ENCODE measurements at regions not wholly inside any gene's neighbourhood (a gene's known extent, or its start where the extent isn't known, plus 50 kb on each side); places are given as distances from the start of the nearest gene placed in this dataset.

GRCh38 chr1:4963251-4963650, 308.8 kb downstream of the AJAP1 start:
- no peaks in the 10 kb centered on the region for H4K20me1 ChIP-seq (ENCODE audit: insufficient read depth, low read length)
- no peak overlapping the region for H2AFZ ChIP-seq (ENCODE audit: low read length)
- H3K4me3 ChIP-seq (ENCODE audit: insufficient read depth, low read length), result no peak overlapping the region
- H3K36me3 ChIP-seq (ENCODE audit: insufficient read depth, low read length), result no peaks in the 10 kb centered on the region
- DNase-seq (ENCODE audit: insufficient read length, low spot score, missing footprints), result no peak
- no peaks in the 10 kb centered on the region for H3K27me3 ChIP-seq (ENCODE audit: insufficient read depth, low read length)
- H3K27ac ChIP-seq (ENCODE audit: low read depth, low read length), result no peak overlapping the region
- no peak overlapping the region for H3K4me2 ChIP-seq (ENCODE audit: insufficient read depth, low read length)
- no peak for TF ChIP-seq CTCF (IDR thresholded peaks at IDR 0.05; ENCODE audit: extremely low read depth, low read depth, low read length)
- H3K9me3 ChIP-seq (ENCODE audit: low read depth, low read length), result no peaks in the 10 kb centered on the region
- no peaks in the 10 kb centered on the region for H3K79me2 ChIP-seq (ENCODE audit: insufficient read depth, low read length)
- H3K4me1 ChIP-seq (ENCODE audit: insufficient read depth, low read length), result no peaks in the 10 kb centered on the region

- no peak for DNase-seq (ENCODE audit: insufficient read length, low spot score, missing footprints)
These were observed 308.4 kb downstream of the AJAP1 start for GRCh38 chr1:4962836-4963235.

GRCh38 chr1:4961935-4962645, 307.7 kb downstream of the AJAP1 start:
- Histone ChIP-seq H3K4me2 (ENCODE audit: insufficient read depth, low read length) (no peak overlapping the region), H3K27ac (ENCODE audit: low read depth, low read length) (no peak overlapping the region), H2AFZ (ENCODE audit: low read length) (no peak overlapping the region), H3K4me3 (ENCODE audit: insufficient read depth, low read length) (no peak overlapping the region), H4K20me1 (ENCODE audit: insufficient read depth, low read length) (no peaks in the 10 kb centered on the region), H3K79me2 (ENCODE audit: insufficient read depth, low read length) (no peaks in the 10 kb centered on the region), H3K36me3 (ENCODE audit: insufficient read depth, low read length) (no peaks in the 10 kb centered on the region), H3K27me3 (ENCODE audit: insufficient read depth, low read length) (no peaks in the 10 kb centered on the region), H3K9me3 (ENCODE audit: low read depth, low read length) (no peaks in the 10 kb centered on the region), H3K4me1 (ENCODE audit: insufficient read depth, low read length) (no peaks in the 10 kb centered on the region)
- no peak for DNase-seq (ENCODE audit: insufficient read length, low spot score, missing footprints)
- TF ChIP-seq CTCF (IDR thresholded peaks at IDR 0.05; ENCODE audit: extremely low read depth, low read depth, low read length), result no peak

More at GRCh38 chr1:4962836-4963235, 308.4 kb downstream of the AJAP1 start:
- H3K79me2 ChIP-seq (ENCODE audit: insufficient read depth, low read length), result no peaks in the 10 kb centered on the region
- H4K20me1 ChIP-seq (ENCODE audit: insufficient read depth, low read length), result no peaks in the 10 kb centered on the region
- H2AFZ ChIP-seq (ENCODE audit: low read length), result no peak overlapping the region
- H3K27me3 ChIP-seq (ENCODE audit: insufficient read depth, low read length), result no peaks in the 10 kb centered on the region
- no peak for TF ChIP-seq CTCF (IDR thresholded peaks at IDR 0.05; ENCODE audit: extremely low read depth, low read depth, low read length)
- H3K4me2 ChIP-seq (ENCODE audit: insufficient read depth, low read length), result no peak overlapping the region
- no peaks in the 10 kb centered on the region for H3K4me1 ChIP-seq (ENCODE audit: insufficient read depth, low read length)
- no peak overlapping the region for H3K4me3 ChIP-seq (ENCODE audit: insufficient read depth, low read length)
- no peaks in the 10 kb centered on the region for H3K36me3 ChIP-seq (ENCODE audit: insufficient read depth, low read length)
- no peak overlapping the region for H3K27ac ChIP-seq (ENCODE audit: low read depth, low read length)
- no peaks in the 10 kb centered on the region for H3K9me3 ChIP-seq (ENCODE audit: low read depth, low read length)

GRCh38 chr1:4960782-4961475, 306.5 kb downstream of the AJAP1 start:
- H3K36me3 ChIP-seq (ENCODE audit: insufficient read depth, low read length), result no peaks in the 10 kb centered on the region
- no peak for DNase-seq (ENCODE audit: insufficient read length, low spot score, missing footprints)

More at GRCh38 chr1:4960782-4961475, 306.5 kb downstream of the AJAP1 start:
- no peaks in the 10 kb centered on the region for H3K79me2 ChIP-seq (ENCODE audit: insufficient read depth, low read length)
- no peak for TF ChIP-seq CTCF (IDR thresholded peaks at IDR 0.05; ENCODE audit: extremely low read depth, low read depth, low read length)
- no peaks in the 10 kb centered on the region for H3K4me1 ChIP-seq (ENCODE audit: insufficient read depth, low read length)
- no peaks in the 10 kb centered on the region for H3K9me3 ChIP-seq (ENCODE audit: low read depth, low read length)
- no peaks in the 10 kb centered on the region for H4K20me1 ChIP-seq (ENCODE audit: insufficient read depth, low read length)
- H2AFZ ChIP-seq (ENCODE audit: low read length), result no peak overlapping the region
- H3K4me3 ChIP-seq (ENCODE audit: insufficient read depth, low read length), result no peak overlapping the region
- no peak overlapping the region for H3K4me2 ChIP-seq (ENCODE audit: insufficient read depth, low read length)
- H3K27me3 ChIP-seq (ENCODE audit: insufficient read depth, low read length), result no peaks in the 10 kb centered on the region
- H3K27ac ChIP-seq (ENCODE audit: low read depth, low read length), result no peak overlapping the region
